22Rv1 (cell line): ENCODE measurements at regions not wholly inside any gene's neighbourhood (a gene's known extent, or its start where the extent isn't known, plus 50 kb on each side); places are given as distances from the start of the nearest gene placed in this dataset.

Experiments used
- ZFX ChIP-seq: fragments of 450-650 bp; IDR thresholded peaks from 2 replicates; pipeline ENCODE4 v1.6.1; 2017; ENCODE audit warnings: antibody characterized with exemption, borderline replicate concordance
- TF ChIP-seq, protein P1 (sequence below): fragments of 450-650 bp; IDR thresholded peaks from 2 replicates; pipeline ENCODE4 v1.5.1; 2017; ENCODE audit warnings: mild to moderate bottlenecking

DNA sequence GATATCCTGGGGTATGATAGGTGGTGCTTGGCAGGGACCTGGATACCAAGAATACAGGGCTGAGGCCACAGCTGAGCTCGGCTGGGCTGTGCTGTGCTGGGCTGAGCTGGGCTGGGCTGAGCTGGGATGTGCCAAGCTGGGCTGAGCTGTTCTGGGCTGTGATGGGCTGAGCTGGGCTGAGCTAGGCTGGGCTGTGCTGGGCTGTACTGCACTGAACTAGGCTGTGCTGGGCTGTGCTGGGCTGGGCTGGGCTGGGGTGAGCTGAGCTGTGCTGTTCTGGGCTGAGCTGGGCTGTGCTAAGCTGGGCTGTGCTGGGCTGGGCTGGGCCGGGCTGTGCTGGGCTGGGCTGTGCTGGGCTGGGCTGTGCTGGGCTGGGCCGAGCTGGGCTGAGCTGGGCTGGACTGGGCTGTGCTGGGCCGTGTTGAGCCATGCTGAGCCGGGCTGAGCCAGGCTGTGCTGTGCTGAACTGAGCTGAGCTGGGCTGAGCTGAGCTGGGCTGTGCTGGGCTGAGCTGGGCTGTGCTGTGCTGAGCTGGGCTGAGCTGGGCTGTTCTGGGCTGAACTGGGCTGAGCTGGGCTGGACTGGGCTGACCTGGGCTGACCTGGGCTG, 94.7 kb upstream of the ACTRT2 start:
- TF ChIP-seq, protein P1, sequence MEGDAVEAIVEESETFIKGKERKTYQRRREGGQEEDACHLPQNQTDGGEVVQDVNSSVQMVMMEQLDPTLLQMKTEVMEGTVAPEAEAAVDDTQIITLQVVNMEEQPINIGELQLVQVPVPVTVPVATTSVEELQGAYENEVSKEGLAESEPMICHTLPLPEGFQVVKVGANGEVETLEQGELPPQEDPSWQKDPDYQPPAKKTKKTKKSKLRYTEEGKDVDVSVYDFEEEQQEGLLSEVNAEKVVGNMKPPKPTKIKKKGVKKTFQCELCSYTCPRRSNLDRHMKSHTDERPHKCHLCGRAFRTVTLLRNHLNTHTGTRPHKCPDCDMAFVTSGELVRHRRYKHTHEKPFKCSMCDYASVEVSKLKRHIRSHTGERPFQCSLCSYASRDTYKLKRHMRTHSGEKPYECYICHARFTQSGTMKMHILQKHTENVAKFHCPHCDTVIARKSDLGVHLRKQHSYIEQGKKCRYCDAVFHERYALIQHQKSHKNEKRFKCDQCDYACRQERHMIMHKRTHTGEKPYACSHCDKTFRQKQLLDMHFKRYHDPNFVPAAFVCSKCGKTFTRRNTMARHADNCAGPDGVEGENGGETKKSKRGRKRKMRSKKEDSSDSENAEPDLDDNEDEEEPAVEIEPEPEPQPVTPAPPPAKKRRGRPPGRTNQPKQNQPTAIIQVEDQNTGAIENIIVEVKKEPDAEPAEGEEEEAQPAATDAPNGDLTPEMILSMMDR, result no peak
- no peak for TF ChIP-seq ZFX
